ENCODE measurements at regions not wholly inside any gene's neighbourhood (a gene's known extent, or its start where the extent isn't known, plus 50 kb on each side); places are given as distances from the start of the nearest gene placed in this dataset.

DNA sequence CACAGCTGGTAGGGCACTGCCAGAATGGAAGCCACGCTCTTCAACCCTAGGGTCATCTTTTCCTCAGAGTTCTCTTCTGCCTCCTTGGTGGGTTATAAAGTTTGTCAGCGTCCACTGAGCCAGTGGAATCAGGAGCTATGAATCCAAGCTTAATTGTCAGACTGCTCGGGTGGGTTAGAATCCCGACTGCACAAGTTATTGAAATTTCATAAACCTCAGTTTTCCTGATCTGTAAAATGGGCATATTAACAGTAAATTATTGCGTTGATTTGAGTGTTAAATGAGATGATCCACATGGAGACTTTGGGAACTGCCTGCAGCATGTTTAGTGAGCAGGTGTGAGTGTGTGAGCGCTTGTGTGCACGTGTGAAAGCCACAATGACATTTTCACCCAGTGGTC, 400.5 kb upstream of the CDH11 start:
- Mint-ChIP-seq H3K27ac (peak overlapping the region; percentile 92), H3K36me3 (ENCODE audit: low read depth) (peaks cover 1% of the 10 kb centered on the region), H3K4me1 (peaks cover 61% of the 10 kb centered on the region), H3K4me3 (no peak overlapping the region), H3K27me3 (ENCODE audit: low read depth, poor library complexity) (peaks cover 7% of the 10 kb centered on the region), H3K9me3 (peaks cover 12% of the 10 kb centered on the region)
- no peak for DNase-seq
- TF ChIP-seq, protein P1, sequence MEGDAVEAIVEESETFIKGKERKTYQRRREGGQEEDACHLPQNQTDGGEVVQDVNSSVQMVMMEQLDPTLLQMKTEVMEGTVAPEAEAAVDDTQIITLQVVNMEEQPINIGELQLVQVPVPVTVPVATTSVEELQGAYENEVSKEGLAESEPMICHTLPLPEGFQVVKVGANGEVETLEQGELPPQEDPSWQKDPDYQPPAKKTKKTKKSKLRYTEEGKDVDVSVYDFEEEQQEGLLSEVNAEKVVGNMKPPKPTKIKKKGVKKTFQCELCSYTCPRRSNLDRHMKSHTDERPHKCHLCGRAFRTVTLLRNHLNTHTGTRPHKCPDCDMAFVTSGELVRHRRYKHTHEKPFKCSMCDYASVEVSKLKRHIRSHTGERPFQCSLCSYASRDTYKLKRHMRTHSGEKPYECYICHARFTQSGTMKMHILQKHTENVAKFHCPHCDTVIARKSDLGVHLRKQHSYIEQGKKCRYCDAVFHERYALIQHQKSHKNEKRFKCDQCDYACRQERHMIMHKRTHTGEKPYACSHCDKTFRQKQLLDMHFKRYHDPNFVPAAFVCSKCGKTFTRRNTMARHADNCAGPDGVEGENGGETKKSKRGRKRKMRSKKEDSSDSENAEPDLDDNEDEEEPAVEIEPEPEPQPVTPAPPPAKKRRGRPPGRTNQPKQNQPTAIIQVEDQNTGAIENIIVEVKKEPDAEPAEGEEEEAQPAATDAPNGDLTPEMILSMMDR (IDR thresholded peaks at IDR 0.05), result no peak

DNA sequence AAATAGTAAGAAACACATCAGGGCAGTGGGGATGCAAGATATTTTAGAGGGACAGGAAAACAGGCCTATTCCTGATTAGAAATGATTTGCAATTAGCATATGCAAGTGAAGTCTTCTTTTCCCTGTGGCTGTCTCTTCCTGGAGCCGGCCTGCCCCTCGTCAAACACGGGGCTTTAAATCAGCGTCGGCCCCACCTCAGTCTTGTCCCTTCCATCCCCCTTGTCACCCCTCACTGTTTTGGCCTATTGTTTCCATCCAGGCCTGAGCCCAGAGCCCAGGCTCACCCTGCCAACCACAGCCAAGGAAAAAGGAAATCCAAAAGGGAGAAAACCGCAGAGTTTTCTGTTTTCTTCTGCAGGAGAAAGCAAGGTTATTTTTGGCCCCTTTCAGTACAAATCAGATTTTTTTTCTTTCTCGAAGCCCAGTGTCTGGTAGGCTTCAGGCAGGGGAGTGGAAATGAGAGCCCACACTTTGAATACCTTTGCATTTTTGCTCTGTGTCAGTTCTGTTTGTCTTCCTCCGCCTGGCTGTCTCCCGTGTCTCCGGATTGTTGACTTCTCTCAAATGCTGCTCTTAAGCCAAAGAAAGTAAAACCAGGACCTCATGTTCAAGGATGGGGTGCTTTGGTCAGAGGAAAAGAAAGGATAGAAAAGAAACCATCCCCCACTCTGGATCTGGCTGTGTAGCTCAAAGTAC, 399.9 kb upstream of the CDH11 start:
- DNase-seq, result no peak
- Mint-ChIP-seq H3K27me3 (ENCODE audit: low read depth, poor library complexity) (peaks cover 7% of the 10 kb centered on the region), H3K4me3 (no peak overlapping the region), H3K27ac (peak overlapping the region; percentile 92), H3K4me1 (peaks cover 61% of the 10 kb centered on the region), H3K36me3 (ENCODE audit: low read depth) (no peaks in the 10 kb centered on the region), H3K9me3 (peaks cover 6% of the 10 kb centered on the region)
- TF ChIP-seq, protein P1 (IDR thresholded peaks at IDR 0.05), result no peak

DNA sequence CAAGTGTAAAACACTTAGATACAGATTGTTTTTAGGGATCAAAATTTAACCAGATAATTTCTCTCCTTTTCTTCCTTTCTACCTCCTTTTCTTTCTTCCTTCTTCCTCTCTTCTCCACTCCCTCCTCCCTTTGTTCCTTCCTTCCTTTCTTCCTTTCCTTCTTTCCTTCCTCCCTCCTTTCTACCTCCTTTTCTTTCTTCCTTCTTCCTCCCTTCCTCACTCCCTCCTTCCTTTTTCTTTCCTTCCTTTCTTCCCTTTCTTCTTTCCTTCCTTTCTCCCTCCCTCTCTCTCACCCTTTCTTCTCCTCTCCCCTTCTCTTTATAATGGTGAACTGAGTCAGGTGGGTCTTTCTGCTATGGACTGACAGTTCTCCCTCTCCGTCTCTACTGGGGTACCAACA, 397.5 kb upstream of the CDH11 start:
- Mint-ChIP-seq H3K27me3 (ENCODE audit: low read depth, poor library complexity) (peaks cover 7% of the 10 kb centered on the region), H3K27ac (no peak overlapping the region), H3K4me1 (peaks cover 48% of the 10 kb centered on the region), H3K36me3 (ENCODE audit: low read depth) (no peaks in the 10 kb centered on the region), H3K9me3 (no peaks in the 10 kb centered on the region), H3K4me3 (no peak overlapping the region)
- no peak for DNase-seq
- TF ChIP-seq, protein P1 (IDR thresholded peaks at IDR 0.05), result no peak

DNA sequence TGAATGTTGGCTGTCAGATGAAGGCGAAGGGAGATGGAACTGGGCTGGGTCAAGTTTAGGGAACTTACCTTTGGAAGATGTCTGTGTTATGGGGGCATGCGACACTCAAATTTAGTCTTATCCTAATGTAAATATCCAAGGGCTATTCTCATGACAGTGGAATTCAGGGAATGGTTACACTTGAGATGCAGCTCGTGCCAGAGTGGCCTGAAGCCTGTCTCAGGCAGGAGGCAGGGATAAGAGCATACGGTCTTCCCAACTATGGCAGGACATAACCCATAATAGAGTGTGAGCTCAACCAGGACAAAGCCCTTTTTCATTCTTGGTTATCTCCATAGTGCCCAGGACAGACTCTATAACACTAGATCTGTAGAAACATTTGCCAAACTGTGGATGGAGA, 393.3 kb upstream of the CDH11 start:
- H3K36me3 Mint-ChIP-seq (ENCODE audit: low read depth), result no peaks in the 10 kb centered on the region
- no peak overlapping the region for H3K27ac Mint-ChIP-seq
- no peaks in the 10 kb centered on the region for H3K9me3 Mint-ChIP-seq
- H3K27me3 Mint-ChIP-seq (ENCODE audit: low read depth, poor library complexity), result peaks cover 7% of the 10 kb centered on the region
- H3K4me3 Mint-ChIP-seq, result no peak overlapping the region
- H3K4me1 Mint-ChIP-seq, result peaks cover 11% of the 10 kb centered on the region
- no peak for DNase-seq
- TF ChIP-seq, protein P1 (IDR thresholded peaks at IDR 0.05), result no peak

DNA sequence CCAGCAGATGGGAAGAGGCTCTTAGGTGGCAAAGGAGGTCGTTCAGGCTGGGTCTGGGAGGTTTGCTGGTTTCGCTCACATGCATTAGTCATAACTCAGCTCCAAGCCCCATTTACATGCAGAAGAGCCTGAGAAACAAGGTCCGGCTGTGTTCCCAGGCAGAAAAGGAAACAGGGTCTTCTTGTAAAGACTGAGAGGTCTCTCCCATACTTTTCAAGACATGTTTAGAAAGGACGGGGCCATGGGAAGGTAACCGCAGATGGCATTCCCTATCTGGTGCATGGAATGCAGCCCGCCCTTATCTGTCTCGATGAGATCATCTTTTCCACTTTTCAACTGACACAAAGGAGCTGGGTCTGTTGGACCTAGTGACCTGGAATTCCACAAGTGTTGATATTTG, 389.0 kb upstream of the CDH11 start:
- TF ChIP-seq, protein P1 (IDR thresholded peaks at IDR 0.05), result no peak
- Mint-ChIP-seq H3K36me3 (ENCODE audit: low read depth) (no peaks in the 10 kb centered on the region), H3K27ac (no peak overlapping the region), H3K4me3 (no peak overlapping the region), H3K27me3 (ENCODE audit: low read depth, poor library complexity) (peaks cover 3% of the 10 kb centered on the region), H3K9me3 (no peaks in the 10 kb centered on the region), H3K4me1 (peaks cover 14% of the 10 kb centered on the region)
- no peak for DNase-seq

DNA sequence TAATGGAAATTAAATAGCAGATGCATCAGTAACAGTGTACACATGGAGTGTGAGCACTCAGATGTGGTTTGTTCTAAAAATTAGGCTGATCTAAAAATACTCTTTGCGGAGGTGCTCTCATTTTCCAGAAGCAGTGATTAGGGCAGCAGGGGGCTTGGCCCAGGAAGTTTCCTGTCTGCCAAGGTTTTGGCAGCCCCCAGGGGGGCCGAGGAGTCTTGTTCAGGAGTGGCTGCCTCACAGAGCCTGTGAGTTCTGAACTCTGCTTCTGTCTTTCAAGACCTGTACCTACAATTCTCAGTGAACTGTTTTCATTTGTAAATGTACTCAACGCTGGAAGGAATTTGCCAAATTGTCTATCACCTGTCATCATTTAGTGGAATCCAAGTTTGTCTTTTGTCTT, 388.4 kb upstream of the CDH11 start:
- Mint-ChIP-seq H3K27me3 (ENCODE audit: low read depth, poor library complexity) (peaks cover 3% of the 10 kb centered on the region), H3K4me3 (no peak overlapping the region), H3K36me3 (ENCODE audit: low read depth) (no peaks in the 10 kb centered on the region), H3K9me3 (no peaks in the 10 kb centered on the region), H3K27ac (no peak overlapping the region), H3K4me1 (peaks cover 14% of the 10 kb centered on the region)
- TF ChIP-seq, protein P1 (IDR thresholded peaks at IDR 0.05), result no peak
- no peak for DNase-seq
